ENCODE measurements at regions not wholly inside any gene's neighbourhood (a gene's known extent, or its start where the extent isn't known, plus 50 kb on each side); places are given as distances from the start of the nearest gene placed in this dataset.

DNA sequence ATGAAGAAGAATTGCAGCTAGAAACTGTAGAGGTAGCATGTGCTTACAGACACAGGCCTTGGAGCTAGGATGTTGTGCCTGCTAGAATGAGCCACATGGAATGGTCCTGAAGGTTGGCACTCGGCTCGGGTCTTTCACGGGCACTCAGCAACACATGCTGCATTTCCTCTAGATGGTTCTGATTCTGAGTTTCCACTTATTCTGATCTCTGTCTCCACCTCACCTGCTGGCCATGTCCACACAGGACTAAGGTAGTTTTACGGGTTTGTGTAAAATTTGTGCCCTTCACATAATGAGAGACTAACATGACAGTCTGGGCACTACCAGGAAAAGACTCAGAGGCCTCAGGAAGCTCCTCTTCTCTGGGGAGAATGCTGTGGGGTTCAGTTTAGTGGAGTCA, 444.8 kb upstream of the MKI67 start:
- TF ChIP-seq CTCF (IDR thresholded peaks at IDR 0.05; ENCODE audit: poor library complexity, severe bottlenecking): no peak
- TF ChIP-seq, protein P1, sequence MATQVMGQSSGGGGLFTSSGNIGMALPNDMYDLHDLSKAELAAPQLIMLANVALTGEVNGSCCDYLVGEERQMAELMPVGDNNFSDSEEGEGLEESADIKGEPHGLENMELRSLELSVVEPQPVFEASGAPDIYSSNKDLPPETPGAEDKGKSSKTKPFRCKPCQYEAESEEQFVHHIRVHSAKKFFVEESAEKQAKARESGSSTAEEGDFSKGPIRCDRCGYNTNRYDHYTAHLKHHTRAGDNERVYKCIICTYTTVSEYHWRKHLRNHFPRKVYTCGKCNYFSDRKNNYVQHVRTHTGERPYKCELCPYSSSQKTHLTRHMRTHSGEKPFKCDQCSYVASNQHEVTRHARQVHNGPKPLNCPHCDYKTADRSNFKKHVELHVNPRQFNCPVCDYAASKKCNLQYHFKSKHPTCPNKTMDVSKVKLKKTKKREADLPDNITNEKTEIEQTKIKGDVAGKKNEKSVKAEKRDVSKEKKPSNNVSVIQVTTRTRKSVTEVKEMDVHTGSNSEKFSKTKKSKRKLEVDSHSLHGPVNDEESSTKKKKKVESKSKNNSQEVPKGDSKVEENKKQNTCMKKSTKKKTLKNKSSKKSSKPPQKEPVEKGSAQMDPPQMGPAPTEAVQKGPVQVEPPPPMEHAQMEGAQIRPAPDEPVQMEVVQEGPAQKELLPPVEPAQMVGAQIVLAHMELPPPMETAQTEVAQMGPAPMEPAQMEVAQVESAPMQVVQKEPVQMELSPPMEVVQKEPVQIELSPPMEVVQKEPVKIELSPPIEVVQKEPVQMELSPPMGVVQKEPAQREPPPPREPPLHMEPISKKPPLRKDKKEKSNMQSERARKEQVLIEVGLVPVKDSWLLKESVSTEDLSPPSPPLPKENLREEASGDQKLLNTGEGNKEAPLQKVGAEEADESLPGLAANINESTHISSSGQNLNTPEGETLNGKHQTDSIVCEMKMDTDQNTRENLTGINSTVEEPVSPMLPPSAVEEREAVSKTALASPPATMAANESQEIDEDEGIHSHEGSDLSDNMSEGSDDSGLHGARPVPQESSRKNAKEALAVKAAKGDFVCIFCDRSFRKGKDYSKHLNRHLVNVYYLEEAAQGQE (IDR thresholded peaks at IDR 0.05; ENCODE audit: borderline replicate concordance): no peak
- TF ChIP-seq RAD21 (conservative IDR thresholded peaks at IDR 0.05): no peak
- TF ChIP-seq MXI1 (conservative IDR thresholded peaks at IDR 0.05; ENCODE audit: poor library complexity, severe bottlenecking): no peak
- no peak for TF ChIP-seq EP300 (conservative IDR thresholded peaks at IDR 0.05; ENCODE audit: poor library complexity, severe bottlenecking)
- TF ChIP-seq POLR2AphosphoS5 (IDR thresholded peaks at IDR 0.05): no peak
- TF ChIP-seq SMC3 (conservative IDR thresholded peaks at IDR 0.05; ENCODE audit: poor library complexity): no peak
- no peak for TF ChIP-seq TAF1 (IDR thresholded peaks at IDR 0.05; ENCODE audit: low read depth)
- no peak for TF ChIP-seq EZH2 (IDR thresholded peaks at IDR 0.05; ENCODE audit: borderline replicate concordance, insufficient read depth, low read length, poor library complexity, severe bottlenecking)
- H3K27me3 ChIP-seq (ENCODE audit: insufficient read depth, low read depth, low read length): peaks cover 6% of the 10 kb centered on the region
- H3K4me2 ChIP-seq (ENCODE audit: low read length): no peak overlapping the region
- no peaks in the 10 kb centered on the region for H3K9me3 ChIP-seq (ENCODE audit: low read length)
- H3F3A ChIP-seq (ENCODE audit: insufficient read depth, low read length, poor library complexity, severe bottlenecking): no peaks in the 10 kb centered on the region
- no peak overlapping the region for H3K9ac ChIP-seq (ENCODE audit: low read length)
- no peaks in the 10 kb centered on the region for H4K20me1 ChIP-seq (ENCODE audit: insufficient read depth)
- no peak overlapping the region for H2AFZ ChIP-seq (ENCODE audit: low read depth, low read length)
- H3K9me2 ChIP-seq (ENCODE audit: insufficient read depth, low read length): no peaks in the 10 kb centered on the region
- no peak overlapping the region for H3K27ac ChIP-seq (ENCODE audit: low read length)
- no peak overlapping the region for H3K4me3 ChIP-seq (ENCODE audit: low read length)
- H3K36me3 ChIP-seq (ENCODE audit: insufficient read depth, low read length): no peaks in the 10 kb centered on the region
- H3K79me2 ChIP-seq (replicated peaks; ENCODE audit: insufficient read depth, low read length): no peaks in the 10 kb centered on the region

DNA sequence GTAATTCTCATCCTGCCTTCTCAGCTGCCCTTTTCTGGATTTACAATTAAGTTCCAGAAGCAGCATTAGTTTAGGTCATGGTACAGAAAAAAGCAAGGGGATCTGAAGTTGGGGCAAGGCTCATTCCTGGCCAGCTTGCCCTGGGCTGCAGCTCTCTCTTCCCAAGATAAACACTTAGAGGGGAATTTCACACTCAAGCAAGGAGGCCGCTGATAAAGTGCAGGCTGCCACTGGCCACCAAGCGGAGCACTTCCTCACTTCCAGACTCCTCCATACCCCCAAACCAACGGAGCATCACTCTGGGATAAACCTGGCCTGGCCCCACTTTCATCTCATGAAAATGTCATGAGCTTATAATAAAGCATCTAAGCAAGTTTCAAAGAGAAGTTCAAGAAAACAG, 445.5 kb upstream of the MKI67 start:
- Histone ChIP-seq H3F3A (ENCODE audit: insufficient read depth, low read length, poor library complexity, severe bottlenecking) (no peaks in the 10 kb centered on the region), H3K27me3 (ENCODE audit: insufficient read depth, low read depth, low read length) (peaks cover 6% of the 10 kb centered on the region), H3K79me2 (replicated peaks; ENCODE audit: insufficient read depth, low read length) (no peaks in the 10 kb centered on the region), H3K9ac (ENCODE audit: low read length) (no peak overlapping the region), H2AFZ (ENCODE audit: low read depth, low read length) (no peak overlapping the region), H3K9me2 (ENCODE audit: insufficient read depth, low read length) (no peaks in the 10 kb centered on the region), H3K4me2 (ENCODE audit: low read length) (no peak overlapping the region), H3K27ac (ENCODE audit: low read length) (no peak overlapping the region), H3K4me3 (ENCODE audit: low read length) (no peak overlapping the region), H3K9me3 (ENCODE audit: low read length) (no peaks in the 10 kb centered on the region), H4K20me1 (ENCODE audit: insufficient read depth) (no peaks in the 10 kb centered on the region), H3K36me3 (ENCODE audit: insufficient read depth, low read length) (no peaks in the 10 kb centered on the region)
- no peak for TF ChIP-seq POLR2AphosphoS5 (IDR thresholded peaks at IDR 0.05)
- no peak for TF ChIP-seq CTCF (IDR thresholded peaks at IDR 0.05; ENCODE audit: poor library complexity, severe bottlenecking)
- no peak for TF ChIP-seq SMC3 (conservative IDR thresholded peaks at IDR 0.05; ENCODE audit: poor library complexity)
- no peak for TF ChIP-seq TAF1 (IDR thresholded peaks at IDR 0.05; ENCODE audit: low read depth)
